ENCODE measurements at regions not wholly inside any gene's neighbourhood (a gene's known extent, or its start where the extent isn't known, plus 50 kb on each side); places are given as distances from the start of the nearest gene placed in this dataset.

GRCh38 chr3:82201316-82201715 lies 439.9 kb upstream of the GBE1 start:
- TF ChIP-seq POLR2AphosphoS5 (IDR thresholded peaks at IDR 0.05; ENCODE audit: low read depth) (no peak), CTCF (IDR thresholded peaks at IDR 0.05; ENCODE audit: insufficient read depth, low read length) (no peak)

All from HL-60 (cell line).